ENCODE measurements at regions not wholly inside any gene's neighbourhood (a gene's known extent, or its start where the extent isn't known, plus 50 kb on each side); places are given as distances from the start of the nearest gene placed in this dataset.
"Not testable (repeated sequence)": the region's sequence is repeated elsewhere in the genome, so short reads cannot be mapped to it uniquely, and the experiment has no call there.

GRCh38 chrX:41974677-41975076 is 51.3 kb upstream of the CASK start:
- not testable (repeated sequence) for DNase-seq

GRCh38 chrX:41973208-41973607 is 49.9 kb upstream of the CASK start:
- DNase-seq: no peak

Data from stimulated activated CD4-positive, alpha-beta T cell treated with anti-CD3 and anti-CD28 coated beads, Interleukin-4, amount 100 ng/mL, for 1 hour (primary cell).